Ovary (tissue), 3 donors: ENCODE measurements at regions not wholly inside any gene's neighbourhood (a gene's known extent, or its start where the extent isn't known, plus 50 kb on each side); places are given as distances from the start of the nearest gene placed in this dataset.

Experiments used
- CTCF ChIP-seq, 3 donors: fragments of 450-650 bp in 2 of 3; fragments of 200-600 bp in 1 of 3; IDR thresholded peaks; one replicate each; pipeline versions ENCODE4 v1.5.1 to v1.8.0; 2016 to 2022; ENCODE audit warnings: antibody characterized with exemption in 3 of 3, mild to moderate bottlenecking in 1 of 3
- POLR2A ChIP-seq: fragments of 450-650 bp; IDR thresholded peaks from one replicate; pipeline ENCODE4 v1.6.1; 2017; ENCODE audit warnings: antibody characterized with exemption, mild to moderate bottlenecking, moderate library complexity
- donor health status: DM: no; HTN: no; CAD: no.

GRCh38 chr6:141635621-141636020, 497.1 kb upstream of the GJE1 start:
- TF ChIP-seq CTCF (IDR thresholded peaks at IDR 0.05), result no peak
- no peak for TF ChIP-seq POLR2A
